WTC11 (cell line): ENCODE measurements at regions not wholly inside any gene's neighbourhood (a gene's known extent, or its start where the extent isn't known, plus 50 kb on each side); places are given as distances from the start of the nearest gene placed in this dataset.

ENCODE experiments used
- ATF3 ChIP-seq: sonication (generic); formaldehyde crosslinking; conservative IDR thresholded peaks from 2 replicates; pipeline ENCODE4 v1.8.1; 2022; ENCODE audit warnings: mild to moderate bottlenecking, missing genetic modification reagents
- CTCF ChIP-seq: fragments of 200-600 bp; IDR thresholded peaks from 2 replicates; pipeline ENCODE4 v1.8.0; 2022; ENCODE audit warnings: antibody characterized with exemption
- ETV6 ChIP-seq: sonication (generic); formaldehyde crosslinking; IDR thresholded peaks from 2 replicates; pipeline ENCODE4 v1.8.1; 2022; ENCODE audit warnings: mild to moderate bottlenecking, missing genetic modification reagents
- FOXP1 ChIP-seq: sonication (generic); formaldehyde crosslinking; IDR thresholded peaks from 2 replicates; pipeline ENCODE4 v1.8.0; 2022; ENCODE audit warnings: missing genetic modification reagents, mild to moderate bottlenecking, moderate library complexity, borderline replicate concordance
- NFYB ChIP-seq: sonication (generic); formaldehyde crosslinking; conservative IDR thresholded peaks from 2 replicates; pipeline ENCODE4 v1.8.0; 2022; ENCODE audit warnings: low read depth, missing genetic modification reagents
- OVOL2 ChIP-seq: fragments of 250-450 bp; sonication (Bioruptor Pico); IDR thresholded peaks from 2 replicates; pipeline ENCODE4 v1.9.0; 2021; ENCODE audit warnings: mild to moderate bottlenecking, borderline replicate concordance
- SMAD3 ChIP-seq: sonication (generic); formaldehyde crosslinking; IDR thresholded peaks from 2 replicates; pipeline ENCODE4 v1.8.0; 2022; ENCODE audit warnings: missing genetic modification reagents, mild to moderate bottlenecking, borderline replicate concordance
- SP1 ChIP-seq: sonication (generic); formaldehyde crosslinking; conservative IDR thresholded peaks from 2 replicates; pipeline ENCODE4 v1.8.1; 2022; ENCODE audit warnings: missing genetic modification reagents
- TEAD4 ChIP-seq: sonication (generic); formaldehyde crosslinking; IDR thresholded peaks from 2 replicates; pipeline ENCODE4 v1.8.0; 2022; ENCODE audit warnings: mild to moderate bottlenecking, missing genetic modification reagents
- TF ChIP-seq, protein P1 (sequence below): sonication (generic); formaldehyde crosslinking; IDR thresholded peaks from 2 replicates; pipeline ENCODE4 v1.8.0; 2022; ENCODE audit warnings: mild to moderate bottlenecking, missing genetic modification reagents
- TF ChIP-seq, protein P2 (sequence below): fragments of 250-450 bp; sonication (Bioruptor Pico); IDR thresholded peaks from 2 replicates; pipeline ENCODE4 v1.9.0; 2021; ENCODE audit warnings: mild to moderate bottlenecking, borderline replicate concordance
- TF ChIP-seq, protein P3 (sequence below): sonication (generic); formaldehyde crosslinking; IDR thresholded peaks from 2 replicates; pipeline ENCODE4 v1.8.1; 2023; ENCODE audit warnings: mild to moderate bottlenecking, moderate library complexity, missing genetic modification reagents
- TF ChIP-seq, protein P4 (sequence below): sonication (generic); formaldehyde crosslinking; IDR thresholded peaks from 2 replicates; pipeline ENCODE4 v1.8.1; 2022; ENCODE audit warnings: missing genetic modification reagents, borderline replicate concordance
- TF ChIP-seq, protein P5 (sequence below): sonication (generic); formaldehyde crosslinking; IDR thresholded peaks from 2 replicates; pipeline ENCODE4 v1.8.1; 2022; ENCODE audit warnings: mild to moderate bottlenecking, missing genetic modification reagents, moderate library complexity, borderline replicate concordance

GRCh38 chr11:79919350-79919749, 478.5 kb upstream of the TENM4 start:
- TF ChIP-seq, protein P1, sequence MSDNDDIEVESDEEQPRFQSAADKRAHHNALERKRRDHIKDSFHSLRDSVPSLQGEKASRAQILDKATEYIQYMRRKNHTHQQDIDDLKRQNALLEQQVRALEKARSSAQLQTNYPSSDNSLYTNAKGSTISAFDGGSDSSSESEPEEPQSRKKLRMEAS (CRISPR knock-in tag) = no peak
- TF ChIP-seq TEAD4 (CRISPR knock-in tag) (no peak), CTCF (no peak), ATF3 (CRISPR knock-in tag) (no peak), SP1 (CRISPR knock-in tag) (no peak), NFYB (CRISPR knock-in tag) (no peak), SMAD3 (CRISPR knock-in tag) (no peak), FOXP1 (CRISPR knock-in tag) (no peak), ETV6 (CRISPR knock-in tag) (no peak), OVOL2 (CRISPR knock-in tag) (no peak)
- TF ChIP-seq, protein P2, sequence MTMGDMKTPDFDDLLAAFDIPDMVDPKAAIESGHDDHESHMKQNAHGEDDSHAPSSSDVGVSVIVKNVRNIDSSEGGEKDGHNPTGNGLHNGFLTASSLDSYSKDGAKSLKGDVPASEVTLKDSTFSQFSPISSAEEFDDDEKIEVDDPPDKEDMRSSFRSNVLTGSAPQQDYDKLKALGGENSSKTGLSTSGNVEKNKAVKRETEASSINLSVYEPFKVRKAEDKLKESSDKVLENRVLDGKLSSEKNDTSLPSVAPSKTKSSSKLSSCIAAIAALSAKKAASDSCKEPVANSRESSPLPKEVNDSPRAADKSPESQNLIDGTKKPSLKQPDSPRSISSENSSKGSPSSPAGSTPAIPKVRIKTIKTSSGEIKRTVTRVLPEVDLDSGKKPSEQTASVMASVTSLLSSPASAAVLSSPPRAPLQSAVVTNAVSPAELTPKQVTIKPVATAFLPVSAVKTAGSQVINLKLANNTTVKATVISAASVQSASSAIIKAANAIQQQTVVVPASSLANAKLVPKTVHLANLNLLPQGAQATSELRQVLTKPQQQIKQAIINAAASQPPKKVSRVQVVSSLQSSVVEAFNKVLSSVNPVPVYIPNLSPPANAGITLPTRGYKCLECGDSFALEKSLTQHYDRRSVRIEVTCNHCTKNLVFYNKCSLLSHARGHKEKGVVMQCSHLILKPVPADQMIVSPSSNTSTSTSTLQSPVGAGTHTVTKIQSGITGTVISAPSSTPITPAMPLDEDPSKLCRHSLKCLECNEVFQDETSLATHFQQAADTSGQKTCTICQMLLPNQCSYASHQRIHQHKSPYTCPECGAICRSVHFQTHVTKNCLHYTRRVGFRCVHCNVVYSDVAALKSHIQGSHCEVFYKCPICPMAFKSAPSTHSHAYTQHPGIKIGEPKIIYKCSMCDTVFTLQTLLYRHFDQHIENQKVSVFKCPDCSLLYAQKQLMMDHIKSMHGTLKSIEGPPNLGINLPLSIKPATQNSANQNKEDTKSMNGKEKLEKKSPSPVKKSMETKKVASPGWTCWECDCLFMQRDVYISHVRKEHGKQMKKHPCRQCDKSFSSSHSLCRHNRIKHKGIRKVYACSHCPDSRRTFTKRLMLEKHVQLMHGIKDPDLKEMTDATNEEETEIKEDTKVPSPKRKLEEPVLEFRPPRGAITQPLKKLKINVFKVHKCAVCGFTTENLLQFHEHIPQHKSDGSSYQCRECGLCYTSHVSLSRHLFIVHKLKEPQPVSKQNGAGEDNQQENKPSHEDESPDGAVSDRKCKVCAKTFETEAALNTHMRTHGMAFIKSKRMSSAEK (CRISPR knock-in tag) = no peak
- TF ChIP-seq, protein P3, sequence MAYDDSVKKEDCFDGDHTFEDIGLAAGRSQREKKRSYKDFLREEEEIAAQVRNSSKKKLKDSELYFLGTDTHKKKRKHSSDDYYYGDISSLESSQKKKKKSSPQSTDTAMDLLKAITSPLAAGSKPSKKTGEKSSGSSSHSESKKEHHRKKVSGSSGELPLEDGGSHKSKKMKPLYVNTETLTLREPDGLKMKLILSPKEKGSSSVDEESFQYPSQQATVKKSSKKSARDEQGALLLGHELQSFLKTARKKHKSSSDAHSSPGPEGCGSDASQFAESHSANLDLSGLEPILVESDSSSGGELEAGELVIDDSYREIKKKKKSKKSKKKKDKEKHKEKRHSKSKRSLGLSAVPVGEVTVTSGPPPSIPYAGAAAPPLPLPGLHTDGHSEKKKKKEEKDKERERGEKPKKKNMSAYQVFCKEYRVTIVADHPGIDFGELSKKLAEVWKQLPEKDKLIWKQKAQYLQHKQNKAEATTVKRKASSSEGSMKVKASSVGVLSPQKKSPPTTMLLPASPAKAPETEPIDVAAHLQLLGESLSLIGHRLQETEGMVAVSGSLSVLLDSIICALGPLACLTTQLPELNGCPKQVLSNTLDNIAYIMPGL (CRISPR knock-in tag) = no peak
- TF ChIP-seq, protein P4, sequence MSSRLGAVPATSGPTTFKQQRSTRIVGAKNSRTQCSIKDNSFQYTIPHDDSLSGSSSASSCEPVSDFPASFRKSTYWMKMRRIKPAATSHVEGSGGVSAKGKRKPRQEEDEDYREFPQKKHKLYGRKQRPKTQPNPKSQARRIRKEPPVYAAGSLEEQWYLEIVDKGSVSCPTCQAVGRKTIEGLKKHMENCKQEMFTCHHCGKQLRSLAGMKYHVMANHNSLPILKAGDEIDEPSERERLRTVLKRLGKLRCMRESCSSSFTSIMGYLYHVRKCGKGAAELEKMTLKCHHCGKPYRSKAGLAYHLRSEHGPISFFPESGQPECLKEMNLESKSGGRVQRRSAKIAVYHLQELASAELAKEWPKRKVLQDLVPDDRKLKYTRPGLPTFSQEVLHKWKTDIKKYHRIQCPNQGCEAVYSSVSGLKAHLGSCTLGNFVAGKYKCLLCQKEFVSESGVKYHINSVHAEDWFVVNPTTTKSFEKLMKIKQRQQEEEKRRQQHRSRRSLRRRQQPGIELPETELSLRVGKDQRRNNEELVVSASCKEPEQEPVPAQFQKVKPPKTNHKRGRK (CRISPR knock-in tag) = no peak
- TF ChIP-seq, protein P5, sequence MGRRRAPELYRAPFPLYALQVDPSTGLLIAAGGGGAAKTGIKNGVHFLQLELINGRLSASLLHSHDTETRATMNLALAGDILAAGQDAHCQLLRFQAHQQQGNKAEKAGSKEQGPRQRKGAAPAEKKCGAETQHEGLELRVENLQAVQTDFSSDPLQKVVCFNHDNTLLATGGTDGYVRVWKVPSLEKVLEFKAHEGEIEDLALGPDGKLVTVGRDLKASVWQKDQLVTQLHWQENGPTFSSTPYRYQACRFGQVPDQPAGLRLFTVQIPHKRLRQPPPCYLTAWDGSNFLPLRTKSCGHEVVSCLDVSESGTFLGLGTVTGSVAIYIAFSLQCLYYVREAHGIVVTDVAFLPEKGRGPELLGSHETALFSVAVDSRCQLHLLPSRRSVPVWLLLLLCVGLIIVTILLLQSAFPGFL (CRISPR knock-in tag) = no peak
